Esophagus muscularis mucosa (tissue), 4 donors: ENCODE measurements at regions not wholly inside any gene's neighbourhood (a gene's known extent, or its start where the extent isn't known, plus 50 kb on each side); places are given as distances from the start of the nearest gene placed in this dataset.

Source experiments
- EP300 ChIP-seq: sonication (generic); formaldehyde crosslinking; IDR thresholded peaks from one replicate; pipeline ENCODE4 v1.6.1; 2017; ENCODE audit warnings: antibody characterized with exemption
- POLR2A ChIP-seq: fragments of 450-650 bp; IDR thresholded peaks from one replicate; pipeline ENCODE4 v1.6.1; 2017; ENCODE audit warnings: antibody characterized with exemption, moderate library complexity, mild to moderate bottlenecking, low read depth
- POLR2AphosphoS5 ChIP-seq, 2 donors: sonication (generic); formaldehyde crosslinking; IDR thresholded peaks; one replicate each; pipeline ENCODE4 v1.6.1; 2017; ENCODE audit warnings: antibody characterized with exemption in 2 of 2
- TF ChIP-seq, protein P1 (sequence below), 3 experiments: fragments of 200-600 bp in 2 of 3; fragments of 450-650 bp in 1 of 3; sonication (generic) in 2 of 3; IDR thresholded peaks; one replicate each; pipeline ENCODE4 v1.5.1; 2017 to 2019; ENCODE audit warnings: antibody characterized with exemption in 3 of 3, mild to moderate bottlenecking in 2 of 3, moderate library complexity in 1 of 3

DNA sequence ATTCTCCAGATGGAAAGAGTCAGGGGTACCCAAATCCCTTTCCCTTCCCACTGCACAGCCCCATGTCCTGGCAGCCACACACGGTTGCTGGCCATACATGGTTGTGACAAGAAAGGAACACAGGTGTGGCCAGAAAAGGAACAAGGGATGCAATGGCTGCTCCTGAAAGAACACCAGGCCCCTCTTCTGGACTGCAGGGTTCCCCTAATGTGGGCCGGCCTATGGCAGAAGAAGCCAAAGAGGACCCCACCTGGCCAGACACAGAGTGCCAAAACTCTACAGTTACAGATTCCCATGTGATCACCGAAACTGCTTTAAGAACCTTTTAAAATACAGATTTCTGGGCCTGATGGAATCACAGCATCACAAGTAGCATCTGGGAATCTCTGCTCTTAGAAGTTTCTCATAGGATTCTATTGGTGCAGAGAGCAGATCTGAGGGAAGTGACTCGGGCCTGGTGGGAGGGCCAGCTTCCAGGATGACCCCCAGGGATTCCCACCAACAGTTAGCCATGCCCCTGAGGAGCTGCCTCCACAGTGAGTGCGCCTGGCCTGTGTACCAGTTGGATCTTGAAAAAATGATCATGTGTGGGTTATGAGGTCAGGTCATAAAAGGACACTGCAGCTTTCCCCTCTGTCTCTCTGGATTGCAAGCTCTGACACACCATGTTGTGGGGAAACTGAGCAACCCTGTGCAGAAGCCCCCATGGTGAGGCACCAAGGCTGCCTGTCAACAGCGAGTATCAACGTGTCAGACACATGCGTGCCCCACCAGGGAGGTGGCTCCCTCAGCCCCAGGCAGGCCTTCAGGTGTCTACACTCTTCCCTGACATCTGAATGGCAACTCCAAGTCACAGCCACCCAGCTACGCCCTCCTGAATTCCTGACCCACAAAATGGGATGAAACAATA, 89.6 kb upstream of the LANCL2 start:
- TF ChIP-seq, protein P1, sequence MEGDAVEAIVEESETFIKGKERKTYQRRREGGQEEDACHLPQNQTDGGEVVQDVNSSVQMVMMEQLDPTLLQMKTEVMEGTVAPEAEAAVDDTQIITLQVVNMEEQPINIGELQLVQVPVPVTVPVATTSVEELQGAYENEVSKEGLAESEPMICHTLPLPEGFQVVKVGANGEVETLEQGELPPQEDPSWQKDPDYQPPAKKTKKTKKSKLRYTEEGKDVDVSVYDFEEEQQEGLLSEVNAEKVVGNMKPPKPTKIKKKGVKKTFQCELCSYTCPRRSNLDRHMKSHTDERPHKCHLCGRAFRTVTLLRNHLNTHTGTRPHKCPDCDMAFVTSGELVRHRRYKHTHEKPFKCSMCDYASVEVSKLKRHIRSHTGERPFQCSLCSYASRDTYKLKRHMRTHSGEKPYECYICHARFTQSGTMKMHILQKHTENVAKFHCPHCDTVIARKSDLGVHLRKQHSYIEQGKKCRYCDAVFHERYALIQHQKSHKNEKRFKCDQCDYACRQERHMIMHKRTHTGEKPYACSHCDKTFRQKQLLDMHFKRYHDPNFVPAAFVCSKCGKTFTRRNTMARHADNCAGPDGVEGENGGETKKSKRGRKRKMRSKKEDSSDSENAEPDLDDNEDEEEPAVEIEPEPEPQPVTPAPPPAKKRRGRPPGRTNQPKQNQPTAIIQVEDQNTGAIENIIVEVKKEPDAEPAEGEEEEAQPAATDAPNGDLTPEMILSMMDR (IDR thresholded peaks at IDR 0.05): no peak
- TF ChIP-seq POLR2A (no peak), POLR2AphosphoS5 (IDR thresholded peaks at IDR 0.05) (no peak), EP300 (no peak)
